Left ventricle myocardium superior (tissue), 1 donor: ENCODE measurements at regions not wholly inside any gene's neighbourhood (a gene's known extent, or its start where the extent isn't known, plus 50 kb on each side); places are given as distances from the start of the nearest gene placed in this dataset.
"Not testable (repeated sequence)": the region's sequence is repeated elsewhere in the genome, so short reads cannot be mapped to it uniquely, and the experiment has no call there.

Experiments
- ATAC-seq: fragments of 200-7000 bp; cut with Tn5 transposase; one replicate; pipeline ENCODE4 v1.9.1; 2020; ENCODE audit warnings: mild to moderate bottlenecking, moderate library complexity
- DNase-seq: peaks from one replicate; pipeline ENCODE4 v3.0.0-alpha.2; 2020
- intact Hi-C: fragments of 100-400 bp; cut with micrococcal nuclease; formaldehyde crosslinking; loops from one replicate; pipeline ENCODE4 v1.11.0; 2022
- donor health status: DM: no; HTN: yes; CAD: no; lungs with severe emphysema.

DNA sequence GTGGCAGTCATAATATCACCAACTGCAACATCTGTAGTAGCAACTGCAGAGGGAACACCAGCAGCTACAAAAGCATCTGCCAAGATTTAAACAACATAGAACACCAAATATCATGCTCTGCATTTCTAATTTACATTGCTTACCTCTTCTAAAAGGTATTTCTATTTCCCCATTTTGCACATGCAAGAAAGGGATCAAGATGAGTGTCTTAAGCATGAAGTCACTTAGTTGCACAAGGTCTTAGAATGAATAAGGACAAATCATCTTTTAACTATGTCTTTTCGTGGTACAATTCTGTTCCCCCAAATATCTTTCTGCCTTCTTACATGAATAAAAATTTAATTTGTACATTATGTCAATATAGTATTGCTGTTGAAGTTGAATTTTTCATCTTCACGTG lies 1746.4 kb downstream of the EFNA5 start:
- intact Hi-C loops: no loop called here
- ATAC-seq: no peak

DNA sequence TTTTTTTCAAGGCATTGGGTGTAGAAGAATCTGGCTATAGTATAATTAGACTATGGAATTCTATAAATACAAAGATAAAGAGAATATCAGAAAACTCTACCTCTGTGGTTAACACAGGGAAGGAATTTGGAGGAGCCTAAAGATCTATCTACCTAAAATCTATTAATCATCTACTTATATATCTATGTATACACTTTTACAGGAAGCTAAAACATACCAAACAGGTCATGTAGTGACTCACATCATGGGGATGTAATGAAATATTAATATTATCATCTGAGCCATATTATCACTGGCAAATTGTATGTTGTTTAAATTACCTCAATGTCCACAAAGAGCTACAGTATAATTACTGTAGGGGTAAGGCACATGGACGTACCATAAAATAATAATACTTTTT lies 1748.2 kb downstream of the EFNA5 start:
- ATAC-seq (no peak), DNase-seq (no peak)
- intact Hi-C loops: no loop called here

More for the DNA sequence above, 1746.4 kb downstream of the EFNA5 start:
- no peak for DNase-seq

DNA sequence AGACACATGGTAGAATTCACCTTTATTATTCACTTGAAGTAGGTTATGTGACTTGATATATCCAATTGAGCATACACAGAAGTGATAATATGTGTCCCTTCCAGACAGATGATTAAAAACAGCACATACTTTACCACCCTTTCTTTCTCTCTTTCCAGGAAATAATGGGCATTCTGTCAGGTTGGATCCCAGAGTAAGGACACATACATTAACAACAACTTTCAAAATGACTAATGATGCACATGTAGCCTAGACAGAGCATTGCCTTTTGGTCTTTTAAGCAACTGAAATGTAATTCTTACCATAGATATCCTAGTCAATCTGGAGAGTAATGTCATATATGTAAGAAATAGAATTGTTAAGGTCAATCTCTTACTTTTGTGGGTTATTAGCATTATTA lies 1748.7 kb downstream of the EFNA5 start:
- no peak for ATAC-seq
- DNase-seq: no peak
- intact Hi-C loops: no loop called here

DNA sequence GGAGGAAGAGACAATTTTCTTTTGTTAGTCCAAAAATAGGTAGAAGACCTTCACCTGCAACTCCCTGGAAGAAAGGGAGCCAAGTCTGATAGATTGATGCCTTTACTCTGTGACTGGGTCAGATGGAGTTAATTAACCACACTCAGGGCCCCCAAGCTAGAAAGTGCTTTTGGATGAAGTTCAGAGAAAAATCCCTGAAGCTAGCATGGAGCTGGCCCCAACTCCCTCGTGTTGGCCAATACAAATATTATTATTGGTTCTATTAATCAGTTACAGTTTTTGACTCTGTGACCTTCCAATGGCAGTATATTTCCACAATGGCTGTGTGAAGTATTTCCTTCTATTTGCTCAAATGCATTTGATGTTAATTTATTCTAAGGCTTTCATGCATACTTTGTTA lies 1753.5 kb downstream of the EFNA5 start:
- no peak for ATAC-seq
- no peak for DNase-seq
- intact Hi-C loops: no loop called here

DNA sequence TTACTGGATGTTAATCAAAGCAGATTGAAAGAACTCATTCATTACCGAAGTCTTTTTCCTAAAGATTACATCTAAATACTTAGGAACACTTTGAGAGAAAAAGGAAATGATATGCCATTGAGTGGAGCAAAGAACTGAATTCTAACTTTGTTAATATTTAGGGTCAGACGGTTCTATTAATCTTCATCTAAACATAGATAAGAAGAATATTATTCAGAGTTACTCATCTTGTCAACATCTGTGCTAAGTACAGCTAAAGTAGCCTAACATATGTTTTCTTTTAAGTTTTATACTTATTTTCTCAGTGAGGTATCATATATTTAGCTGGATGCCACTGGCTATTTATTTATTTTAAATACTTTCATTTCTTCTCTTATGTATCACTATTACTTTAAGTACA lies 1763.7 kb downstream of the EFNA5 start:
- DNase-seq (no peak), ATAC-seq (no peak)
- intact Hi-C loops: no loop called here

DNA sequence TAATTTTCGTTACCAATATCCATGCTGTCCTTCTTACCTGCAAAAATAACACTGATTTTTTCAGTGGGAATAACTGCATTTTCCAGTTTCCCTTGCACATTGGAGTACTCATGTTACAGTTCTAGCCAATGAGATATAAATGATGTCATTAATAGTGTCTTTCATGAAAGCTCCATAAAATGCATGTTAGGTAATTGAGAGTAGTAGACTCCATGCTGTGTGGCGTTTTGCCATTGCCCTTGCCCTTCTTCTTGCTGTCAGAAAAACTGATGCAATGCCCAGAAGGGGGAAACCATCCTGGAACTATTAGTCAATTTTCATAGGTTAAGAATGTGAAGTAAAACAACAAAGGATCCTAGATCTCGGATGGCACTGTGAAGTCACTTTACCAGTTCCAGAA lies 1765.3 kb downstream of the EFNA5 start:
- intact Hi-C loops: no loop called here
- DNase-seq (no peak), ATAC-seq (no peak)

DNA sequence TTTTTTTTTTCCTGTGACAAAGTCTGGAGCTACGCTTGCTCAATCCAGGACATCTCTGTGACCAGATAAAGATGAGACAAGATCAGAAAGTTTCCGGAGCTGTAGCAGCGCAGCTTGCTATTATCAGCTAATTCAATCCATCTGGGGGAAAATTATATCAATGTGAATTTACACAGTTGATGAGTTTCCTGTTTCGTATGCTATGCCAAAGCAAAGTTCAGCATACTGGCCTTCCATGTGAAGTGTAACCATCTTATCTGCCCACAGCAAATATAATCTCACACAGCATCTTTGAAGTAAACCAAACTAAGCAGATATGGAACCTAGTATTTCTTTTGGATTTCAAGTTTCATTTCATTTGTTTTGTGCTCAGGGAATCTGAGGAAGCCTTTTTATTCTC lies 1767.7 kb downstream of the EFNA5 start:
- intact Hi-C loops: no loop called here
- DNase-seq: no peak
- no peak for ATAC-seq

DNA sequence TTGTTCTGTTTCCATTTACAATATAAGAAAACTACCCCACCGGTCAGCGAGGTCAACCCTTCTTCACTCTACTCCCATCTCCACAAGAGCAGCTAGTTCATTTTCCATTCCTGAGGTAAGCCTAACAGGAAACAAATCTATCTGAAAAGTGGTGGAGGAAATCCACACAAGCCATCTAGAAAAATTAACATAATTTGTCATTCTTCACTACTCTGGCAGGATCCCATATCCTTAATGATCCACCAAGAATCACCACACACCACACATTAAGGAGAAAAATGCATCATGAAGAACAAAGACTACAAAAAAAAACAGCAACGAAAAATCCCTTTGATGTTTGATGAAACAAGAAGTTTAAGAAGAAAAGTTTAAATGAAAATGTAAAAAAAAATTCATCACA lies 1771.0 kb downstream of the EFNA5 start:
- intact Hi-C loops: no loop called here
- ATAC-seq: no peak
- no peak for DNase-seq

DNA sequence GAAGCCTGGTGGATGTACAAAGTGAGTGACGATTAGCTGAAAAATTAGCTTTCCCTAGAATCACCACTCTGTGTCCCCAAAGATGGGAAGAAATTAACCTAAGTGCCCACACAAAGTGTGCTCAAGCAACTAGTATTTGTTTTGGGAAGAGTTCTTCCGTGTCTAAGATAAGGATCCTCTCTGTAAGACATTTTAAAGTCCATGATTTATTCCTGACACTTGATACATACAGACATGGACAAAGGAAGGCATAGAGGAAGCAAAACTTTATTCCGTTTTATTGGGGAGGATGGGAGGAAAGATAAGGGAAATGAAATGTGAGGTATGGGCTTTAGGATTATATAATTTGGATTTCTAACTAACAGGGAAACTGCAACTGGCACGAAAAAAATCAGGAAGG lies 1772.6 kb downstream of the EFNA5 start:
- no peak for DNase-seq
- intact Hi-C loops: no loop called here
- no peak for ATAC-seq

DNA sequence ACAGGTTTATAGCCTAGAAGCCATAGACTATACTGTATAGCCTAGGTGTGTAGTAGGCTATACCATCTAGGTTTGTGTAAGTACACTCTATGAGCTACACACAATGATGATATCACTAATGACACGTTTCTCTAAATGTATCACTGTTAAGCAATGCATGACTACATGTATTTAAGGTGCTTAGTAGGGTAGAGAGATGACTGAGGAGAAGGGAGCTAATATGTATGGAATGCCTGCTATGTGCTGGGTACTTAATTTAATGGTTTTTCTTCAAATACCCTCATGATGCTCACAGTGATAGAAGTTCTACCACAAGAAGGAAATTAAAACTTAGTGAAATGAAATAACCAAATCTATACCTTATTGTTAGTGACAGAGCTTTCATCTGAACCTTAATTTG lies 1785.5 kb downstream of the EFNA5 start:
- intact Hi-C loops: no loop called here
- no peak for DNase-seq
- no peak for ATAC-seq

DNA sequence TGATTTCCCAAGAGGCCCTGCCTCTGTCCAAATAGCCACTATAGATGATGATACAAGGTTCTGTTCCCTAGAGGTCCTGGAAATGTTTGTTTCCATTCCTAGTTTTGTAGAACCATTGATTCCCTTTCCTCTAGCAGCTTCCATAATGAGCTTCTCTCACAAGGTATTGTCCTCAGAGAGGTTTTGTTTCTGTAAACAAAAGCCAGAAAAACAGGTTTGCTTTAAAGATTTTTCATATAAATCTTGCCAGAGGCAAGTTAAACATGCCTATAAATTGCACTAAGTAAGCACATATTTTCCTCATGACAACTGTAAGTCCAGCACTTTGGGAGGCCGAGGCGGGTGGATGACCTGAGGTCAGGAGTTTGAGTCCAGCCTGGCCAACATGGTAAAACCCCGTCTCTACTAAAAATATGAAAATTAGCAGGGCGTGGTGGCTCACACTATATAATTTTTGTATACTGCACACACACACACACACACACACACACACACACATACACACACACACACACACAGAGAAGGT lies 1787.7 kb downstream of the EFNA5 start:
- intact Hi-C loops: no loop called here
- ATAC-seq (no peak), DNase-seq (no peak)

DNA sequence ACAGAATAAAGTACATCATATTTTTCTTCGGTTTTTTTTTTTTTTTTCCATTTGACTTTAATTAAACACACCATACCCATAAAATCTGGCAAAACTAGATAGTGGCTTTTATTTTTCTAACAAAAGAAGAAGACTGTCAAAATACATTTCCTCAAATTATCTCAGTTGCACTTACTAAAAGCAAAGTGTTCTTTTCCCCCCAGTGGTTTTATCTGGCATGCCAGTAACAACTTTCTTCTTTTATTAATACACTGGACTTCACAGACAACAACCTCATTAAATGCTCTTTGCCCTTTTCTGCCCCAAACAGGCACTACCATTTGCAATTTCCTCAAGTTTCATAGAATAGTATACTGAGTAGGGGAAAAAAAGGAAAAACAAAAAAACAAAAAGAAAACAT lies 1792.3 kb downstream of the EFNA5 start:
- ATAC-seq: no peak
- DNase-seq: no peak
- intact Hi-C loops: no loop called here

DNA sequence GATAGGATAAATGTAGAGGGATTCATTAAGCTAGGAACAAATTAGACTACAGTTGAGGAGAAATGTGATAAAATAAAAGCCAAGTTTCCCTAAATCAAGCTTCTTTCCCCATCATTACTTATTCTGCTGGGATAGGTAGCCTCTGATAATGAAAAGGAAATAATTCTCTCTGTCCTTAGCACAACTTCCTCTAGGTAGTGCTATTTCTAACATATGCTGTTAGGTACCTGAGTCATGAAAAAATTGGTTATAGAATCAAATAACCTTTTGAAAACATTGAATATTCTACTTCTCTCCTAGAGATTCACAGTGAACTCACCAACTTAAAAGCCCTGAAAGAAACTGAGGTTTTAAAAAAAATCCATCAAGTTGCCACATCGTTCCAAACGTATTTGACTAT lies 1793.1 kb downstream of the EFNA5 start:
- intact Hi-C loops: no loop called here
- DNase-seq (no peak), ATAC-seq (no peak)

DNA sequence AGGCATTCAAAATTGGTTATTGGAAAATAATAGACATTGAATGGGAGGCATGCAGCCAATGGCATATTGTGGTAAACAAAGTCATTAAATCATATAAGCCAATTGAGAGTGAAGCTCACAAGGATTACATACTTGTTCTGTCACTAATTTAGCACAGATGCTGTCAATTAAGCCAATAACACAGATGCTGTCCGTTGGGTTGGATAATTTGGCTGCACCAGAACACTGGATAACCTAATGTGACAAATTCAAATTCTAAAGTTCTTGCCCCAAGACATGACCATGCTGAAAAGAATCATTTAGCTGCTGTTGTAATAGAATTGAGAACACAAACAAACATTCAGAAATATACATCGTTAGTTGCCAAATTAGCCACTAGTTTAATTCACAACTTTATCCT lies 1796.4 kb downstream of the EFNA5 start:
- intact Hi-C loops: no loop called here

DNA sequence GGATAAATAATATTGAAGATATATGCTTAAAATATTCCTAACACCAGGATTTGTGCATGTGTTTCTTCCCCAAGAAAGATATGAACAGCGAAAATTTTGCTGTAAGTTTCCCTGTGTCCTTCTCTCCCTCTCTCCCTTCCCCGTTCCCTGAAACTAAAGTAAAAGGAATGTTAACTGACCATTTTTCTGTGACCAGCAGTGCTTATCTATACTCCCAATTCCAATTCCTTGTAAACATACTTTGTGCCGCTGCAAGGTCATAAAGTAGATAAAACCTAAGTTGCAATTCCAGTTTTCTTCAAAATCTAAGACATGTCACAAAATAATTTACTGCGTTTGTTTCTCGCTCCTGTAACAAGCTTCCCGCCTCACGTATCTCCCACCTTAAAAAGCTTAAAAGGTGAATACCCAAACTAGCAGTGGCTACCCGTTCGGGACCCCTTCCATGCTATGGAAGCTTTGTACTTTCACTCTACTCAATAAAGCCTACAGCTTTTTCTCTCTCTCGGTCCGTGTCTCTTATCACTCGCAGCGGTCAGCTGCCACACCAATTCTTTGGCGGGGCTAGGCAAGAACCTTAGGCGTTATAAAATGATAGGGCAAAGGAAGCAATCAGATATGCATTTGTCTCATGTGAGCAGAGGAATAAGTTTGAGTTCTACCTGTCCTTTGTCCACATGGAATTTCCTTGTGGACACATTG lies 1798.0 kb downstream of the EFNA5 start:
- no peak for DNase-seq
- no peak for ATAC-seq
- intact Hi-C loops: no loop called here

More for the DNA sequence above, 1796.4 kb downstream of the EFNA5 start:
- ATAC-seq (no peak), DNase-seq (no peak)

DNA sequence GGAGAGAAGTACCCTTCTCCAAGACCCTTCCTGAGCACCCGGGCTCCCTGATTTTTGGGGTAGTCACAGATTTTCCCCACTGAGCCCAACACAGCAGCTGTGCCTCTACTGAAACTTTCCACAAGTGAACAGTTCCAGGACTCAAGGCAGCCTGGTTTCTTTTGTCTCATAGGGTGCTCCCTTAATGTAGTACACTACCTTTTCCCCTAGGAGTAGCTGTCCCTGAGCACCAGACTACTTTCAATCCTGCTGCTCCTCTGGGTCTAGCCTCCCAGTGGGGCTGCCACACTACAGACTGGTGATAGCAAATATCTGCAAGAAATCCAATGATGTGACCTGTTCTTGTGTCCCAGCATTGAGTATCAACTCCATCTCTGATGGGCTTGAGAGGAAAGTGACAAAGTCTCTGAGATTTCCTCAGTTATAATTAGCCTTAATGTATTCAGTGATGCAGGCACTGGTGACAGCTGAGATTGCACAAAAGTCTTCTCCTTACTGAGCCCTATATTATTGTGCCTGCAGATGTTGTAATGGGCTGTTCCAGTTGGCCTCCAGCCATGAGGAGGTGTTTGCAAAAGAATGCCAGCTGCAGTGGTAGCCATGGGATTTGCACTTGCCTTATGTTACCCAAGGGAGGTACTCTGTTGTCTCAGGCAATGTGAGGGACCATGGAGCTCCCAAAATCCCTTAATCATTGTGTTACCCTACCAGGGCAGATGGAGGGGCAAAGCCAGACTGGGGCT lies 1802.5 kb downstream of the EFNA5 start:
- ATAC-seq: no peak
- no peak for DNase-seq
- intact Hi-C loops: no loop called here

DNA sequence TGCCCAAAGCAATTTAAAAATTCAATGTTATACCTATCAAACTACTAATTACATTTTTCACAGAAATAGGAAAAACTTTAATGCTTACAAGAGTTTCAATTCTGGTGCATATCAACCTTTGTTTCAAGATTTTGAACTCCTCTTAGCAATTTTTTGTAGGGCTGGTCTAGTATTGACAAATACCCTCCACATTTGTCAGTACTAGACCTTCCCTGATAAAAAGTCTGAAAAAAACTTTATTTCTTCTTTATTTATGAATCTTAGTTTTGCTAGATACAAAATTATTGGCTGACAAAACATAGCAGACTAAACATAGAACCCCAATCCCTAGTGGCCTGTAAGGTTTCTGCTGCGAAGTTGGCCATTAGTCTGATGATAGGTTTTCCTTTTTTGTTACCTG lies 1804.9 kb downstream of the EFNA5 start:
- intact Hi-C loops: no loop called here
- ATAC-seq (no peak), DNase-seq (no peak)

DNA sequence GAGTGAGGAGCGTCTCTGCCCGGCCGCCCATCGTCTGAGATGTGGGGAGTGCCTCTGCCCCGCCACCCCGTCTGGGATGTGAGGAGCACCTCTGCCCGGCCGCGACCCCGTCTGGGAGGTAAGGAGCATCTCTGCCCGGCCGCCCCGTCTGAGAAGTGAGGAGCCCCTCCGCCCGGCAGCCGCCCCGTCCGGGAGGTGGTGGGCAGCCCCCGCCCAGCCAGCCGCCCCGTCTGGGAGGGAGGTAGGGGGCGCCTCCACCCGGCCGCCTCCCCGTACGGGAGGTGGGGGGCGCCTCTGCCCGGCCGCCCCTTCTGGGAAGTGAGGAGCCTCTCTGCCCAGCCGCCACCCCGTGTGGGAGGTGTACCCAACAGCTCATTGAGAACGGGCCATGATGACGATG lies 1811.4 kb downstream of the EFNA5 start:
- DNase-seq, ATAC-seq, intact Hi-C loops: not testable (repeated sequence)

DNA sequence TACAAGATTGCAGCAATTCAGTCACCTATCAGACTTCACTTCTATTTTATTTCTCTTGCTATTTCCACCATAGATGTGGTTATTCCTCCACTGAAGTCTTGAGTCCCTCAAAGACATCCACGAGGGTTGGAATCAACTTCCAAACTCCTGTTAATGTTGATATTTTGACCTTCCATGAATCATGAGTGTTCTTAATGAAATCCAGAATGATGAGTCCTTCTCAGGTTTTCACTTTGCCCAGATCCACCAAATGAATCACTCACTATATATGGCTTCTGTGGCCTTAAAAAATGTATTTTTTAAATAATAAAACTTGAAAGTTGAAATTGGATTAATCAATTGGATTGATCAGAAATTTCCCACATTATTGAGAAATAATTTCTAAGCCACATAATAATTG lies 1821.0 kb downstream of the EFNA5 start:
- DNase-seq (no peak), ATAC-seq (no peak)
- intact Hi-C loops: no loop called here

DNA sequence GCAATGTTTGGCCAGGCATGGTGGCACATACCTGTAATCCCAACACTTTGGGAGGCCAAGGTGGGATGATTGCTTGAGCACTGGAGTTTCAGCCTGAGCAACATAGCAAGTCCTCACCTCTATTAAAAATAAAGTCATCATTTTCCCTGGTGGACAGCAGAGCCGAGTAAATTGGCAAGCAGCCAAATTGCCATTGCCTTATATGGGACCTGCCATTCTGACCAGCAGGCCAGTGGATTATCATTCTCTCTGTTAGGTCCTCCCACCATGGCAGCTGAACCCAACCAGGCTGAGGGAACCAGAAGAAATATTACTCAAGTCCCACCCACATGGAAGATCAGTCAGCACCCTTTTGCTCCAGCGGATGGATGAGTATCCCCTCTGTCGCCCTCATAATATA lies 1829.9 kb downstream of the EFNA5 start:
- intact Hi-C loops: no loop called here
- no peak for ATAC-seq
- no peak for DNase-seq

DNA sequence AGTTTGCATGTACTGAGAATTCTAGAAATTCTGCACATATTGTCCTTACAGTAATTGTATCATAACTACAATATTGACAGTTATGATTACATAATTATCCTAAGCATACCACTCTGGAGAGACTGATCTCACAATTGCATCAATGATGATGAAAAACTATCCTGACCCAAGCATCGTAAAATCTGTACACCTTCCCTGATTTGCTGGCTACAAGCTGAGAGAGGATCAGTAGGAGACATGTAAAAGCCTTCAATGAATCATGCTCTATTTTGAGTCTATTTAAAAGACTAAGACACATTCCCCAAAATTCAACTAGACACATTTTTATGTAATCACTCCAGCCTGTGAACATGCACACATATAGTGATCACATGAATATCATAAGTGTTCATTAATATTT lies 1833.8 kb downstream of the EFNA5 start:
- intact Hi-C loops: no loop called here
- DNase-seq (no peak), ATAC-seq (no peak)
